ENCODE measurements at regions not wholly inside any gene's neighbourhood (a gene's known extent, or its start where the extent isn't known, plus 50 kb on each side); places are given as distances from the start of the nearest gene placed in this dataset.
"Not testable (repeated sequence)": the region's sequence is repeated elsewhere in the genome, so short reads cannot be mapped to it uniquely, and the experiment has no call there.

DNA sequence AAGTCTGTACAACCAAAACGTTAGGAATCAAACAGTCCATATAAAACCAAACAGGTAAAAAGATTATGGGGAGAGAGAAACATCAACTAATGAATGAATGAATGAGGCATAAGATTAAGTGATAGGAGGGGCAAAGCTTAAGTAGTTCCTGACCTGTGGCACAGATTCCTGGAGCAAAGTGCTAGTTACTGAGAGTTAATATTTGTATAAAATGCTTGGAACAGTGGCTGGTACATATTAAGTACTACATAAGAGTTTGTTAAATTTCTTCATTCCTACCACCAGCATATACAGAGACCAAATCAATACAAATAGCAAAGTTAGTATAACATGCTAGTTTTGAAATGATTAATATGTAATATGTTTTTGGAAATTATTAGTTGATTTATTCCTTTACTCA, 363.7 kb downstream of the ADAM29 start:
- DNase-seq (ENCODE audit: low read depth): no peak

DNA sequence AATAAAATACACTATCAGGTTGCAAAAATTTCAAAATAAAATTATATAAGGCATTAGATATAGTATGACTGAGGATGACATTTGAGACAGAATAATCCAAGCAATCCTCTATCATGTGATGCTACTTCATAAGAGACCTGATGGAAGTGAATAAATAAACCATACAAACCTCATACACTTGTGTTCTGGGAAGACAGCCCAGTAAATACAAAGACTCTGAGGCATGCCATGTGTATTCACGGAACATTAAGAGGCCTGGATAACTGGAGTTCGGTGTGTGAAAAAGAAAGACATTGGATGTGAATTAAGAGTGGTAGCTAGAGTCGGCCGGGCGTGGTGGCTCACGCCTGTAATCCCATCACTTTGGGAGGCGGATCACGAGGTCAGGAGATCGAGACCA, 364.2 kb downstream of the ADAM29 start:
- no peak for DNase-seq (ENCODE audit: low read depth)

DNA sequence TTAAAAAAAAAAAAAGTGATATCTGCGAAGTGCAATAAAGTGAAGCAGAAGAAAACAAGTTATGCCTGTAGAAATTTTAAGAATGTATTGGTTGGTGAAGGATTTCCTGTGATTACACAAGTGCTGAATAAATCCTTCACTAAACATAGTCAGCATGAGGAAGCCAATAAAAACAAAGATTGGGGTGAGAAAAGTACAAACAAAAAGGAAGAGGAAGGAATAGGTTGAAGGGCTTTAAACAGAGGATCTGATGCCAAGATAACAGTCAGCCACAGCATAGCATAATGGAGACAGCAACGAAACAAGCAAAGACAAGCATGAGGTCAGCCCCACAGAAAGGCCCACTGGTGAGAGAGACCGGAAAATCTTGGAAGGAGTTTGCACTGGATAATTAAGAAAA, 372.2 kb downstream of the ADAM29 start:
- peak; percentile 8 for DNase-seq (ENCODE audit: low read depth)

DNA sequence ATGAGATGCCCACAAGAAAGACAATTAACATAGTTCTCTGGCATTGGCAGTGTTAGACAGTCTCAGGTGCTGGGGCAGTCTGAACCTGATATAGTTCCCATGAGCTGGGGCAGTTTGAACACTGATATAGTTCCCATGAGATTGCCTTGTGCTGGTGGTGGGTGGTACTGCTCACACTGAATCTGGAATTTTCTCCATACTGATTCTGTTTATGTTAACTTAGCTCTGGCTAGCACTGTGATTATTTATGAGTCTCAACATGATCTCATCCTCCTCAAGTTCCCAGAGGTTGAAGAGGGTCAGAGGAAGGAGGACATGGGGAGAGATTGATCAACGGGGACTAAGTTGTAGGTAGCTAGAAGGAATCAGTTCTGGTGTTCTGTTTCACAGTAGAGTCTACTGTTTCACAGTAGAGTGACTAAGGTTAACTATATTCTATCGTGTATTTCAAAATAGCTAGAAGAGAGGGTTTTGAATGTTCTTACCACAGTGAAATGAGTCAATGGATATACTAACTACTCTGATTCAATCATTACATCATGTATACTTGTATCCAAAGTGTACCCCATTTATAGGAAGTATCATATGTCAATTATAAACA, 379.9 kb downstream of the ADAM29 start:
- no peak for DNase-seq (ENCODE audit: low read depth)

DNA sequence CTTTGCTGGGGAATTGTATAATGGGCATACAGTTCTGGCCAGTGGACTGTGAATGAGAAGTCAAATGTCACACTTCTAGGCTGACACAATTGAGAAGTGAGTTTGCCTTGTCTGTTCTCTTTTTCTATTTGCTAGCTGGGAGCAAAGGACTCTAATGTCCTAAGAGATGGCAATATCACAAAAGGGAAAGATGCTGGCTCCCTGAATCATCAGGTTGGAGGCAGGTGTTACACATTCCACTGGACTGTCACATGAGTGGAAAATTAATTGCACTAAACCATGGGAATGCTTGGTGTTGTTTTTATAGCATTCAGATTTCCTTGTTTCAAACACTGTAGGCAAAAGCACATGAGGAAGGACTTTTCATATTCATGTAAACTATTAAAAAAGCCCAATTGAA, 388.3 kb downstream of the ADAM29 start:
- DNase-seq (ENCODE audit: low read depth): no peak

DNA sequence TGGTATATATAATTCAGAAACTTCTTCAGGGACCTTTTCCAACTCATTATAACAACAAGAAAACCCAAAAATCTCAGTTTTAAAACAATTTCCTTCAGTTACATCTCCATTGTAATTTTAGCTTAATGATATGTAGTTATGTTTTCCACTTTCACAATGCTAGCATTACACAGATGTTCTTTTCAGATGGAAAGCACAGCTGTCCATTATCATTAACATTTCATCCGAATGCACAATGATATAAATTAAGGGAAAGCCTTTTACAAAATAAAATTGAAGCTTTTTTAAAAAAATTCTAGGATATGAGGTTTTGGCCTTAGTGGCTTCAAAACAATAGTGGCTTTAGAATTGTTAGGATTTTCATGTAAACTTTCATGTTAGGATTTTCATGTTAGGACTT, 389.2 kb downstream of the ADAM29 start:
- no peak for DNase-seq (ENCODE audit: low read depth)

DNA sequence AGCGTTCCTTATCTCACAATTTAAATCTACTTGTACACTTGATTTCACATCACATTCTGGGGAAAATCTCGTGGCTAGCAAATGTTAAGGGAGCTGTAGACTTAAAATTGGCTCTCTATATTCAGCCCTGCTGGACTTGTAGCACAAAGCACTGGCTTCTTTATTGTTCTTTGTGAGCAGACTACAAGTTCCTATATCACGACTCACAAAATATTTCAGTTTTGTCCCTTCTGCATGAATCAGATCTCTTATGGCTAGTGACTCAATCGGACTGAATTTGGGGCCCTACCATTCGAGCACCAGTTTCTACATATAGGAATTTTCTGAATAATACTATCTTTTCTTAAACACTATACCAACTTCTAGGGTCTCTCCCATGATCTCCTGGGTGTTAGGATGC, 390.1 kb downstream of the ADAM29 start:
- no peak for DNase-seq (ENCODE audit: low read depth)

DNA sequence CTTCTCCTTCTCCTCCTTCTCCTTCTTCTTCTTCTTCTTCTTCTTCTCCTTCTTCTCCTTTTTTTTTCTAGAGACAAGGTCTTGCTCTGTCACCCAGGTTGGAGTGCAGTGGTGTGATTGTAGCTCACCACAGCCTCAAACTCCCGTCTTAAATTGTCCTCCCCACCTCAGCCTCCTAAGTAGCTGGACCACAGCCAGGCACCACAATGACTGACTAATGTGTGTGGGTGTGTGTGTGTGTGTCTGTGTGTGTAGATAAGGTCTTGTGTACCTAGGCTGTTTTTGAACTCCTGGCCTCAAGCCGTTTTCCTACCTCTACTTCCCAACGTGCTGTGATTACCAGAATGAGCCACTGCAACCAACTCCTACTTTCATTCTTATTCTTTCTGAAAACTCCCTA, 390.9 kb downstream of the ADAM29 start:
- DNase-seq (ENCODE audit: low read depth): no peak

DNA sequence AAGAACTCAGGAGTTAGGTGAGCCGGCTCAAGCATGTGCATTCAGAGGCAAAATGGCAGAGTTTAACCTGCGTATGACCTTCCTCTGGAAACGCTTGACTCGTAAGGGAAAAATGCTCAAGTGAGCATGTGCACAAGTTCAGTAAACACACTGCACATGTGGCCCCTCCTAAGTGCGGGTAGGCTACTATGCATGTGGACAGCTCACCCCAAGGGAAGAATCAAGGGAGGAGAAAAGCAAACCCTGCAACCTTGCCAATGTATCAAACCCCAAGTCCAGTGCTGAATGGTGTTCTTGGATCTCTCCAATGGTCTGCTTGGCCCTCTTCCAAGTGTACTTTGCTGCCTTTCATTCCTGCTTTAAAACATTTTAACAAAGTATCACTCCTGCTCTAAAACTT, 407.1 kb downstream of the ADAM29 start:
- no peak for DNase-seq (ENCODE audit: low read depth)

DNA sequence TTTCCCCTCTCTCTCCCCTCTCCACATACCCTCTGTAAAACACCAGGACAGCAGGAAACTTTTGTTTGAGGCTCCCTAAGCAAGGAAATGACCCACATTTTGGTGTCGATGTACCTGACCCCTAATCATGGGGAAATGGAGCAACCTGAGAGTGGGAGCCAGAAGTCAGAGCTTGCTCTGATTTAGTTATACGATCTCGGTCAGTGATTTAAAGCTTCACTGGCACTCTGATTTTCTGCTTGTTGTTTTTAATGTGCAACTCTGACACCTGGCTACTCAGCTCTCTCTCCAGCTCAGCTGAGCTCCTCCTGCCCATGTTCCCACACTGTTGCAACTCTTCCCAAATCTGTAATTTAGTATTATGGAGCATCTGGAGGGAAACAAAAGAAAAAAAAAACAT, 408.6 kb downstream of the ADAM29 start:
- DNase-seq (ENCODE audit: low read depth): no peak

DNA sequence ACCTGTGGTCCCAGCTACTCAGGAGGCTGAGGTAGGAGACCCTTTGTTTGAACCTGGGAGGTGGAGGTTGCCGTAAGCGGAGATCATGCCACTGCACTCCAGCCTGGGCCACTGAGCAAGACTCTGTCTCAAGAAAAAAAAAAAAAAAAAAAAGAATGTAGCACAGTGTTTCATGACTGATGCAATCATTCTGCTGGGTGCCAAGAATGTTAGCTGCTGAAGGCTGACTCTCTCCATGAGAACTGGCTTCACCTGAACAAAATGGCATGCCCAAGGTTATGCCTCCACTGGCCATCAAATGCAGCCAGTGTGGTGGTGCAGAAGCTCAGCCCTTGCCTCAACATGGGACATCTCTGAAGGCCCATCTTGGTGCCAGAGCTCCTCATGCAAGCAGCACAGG, 412.1 kb downstream of the ADAM29 start:
- DNase-seq (ENCODE audit: low read depth): peak; percentile 10

DNA sequence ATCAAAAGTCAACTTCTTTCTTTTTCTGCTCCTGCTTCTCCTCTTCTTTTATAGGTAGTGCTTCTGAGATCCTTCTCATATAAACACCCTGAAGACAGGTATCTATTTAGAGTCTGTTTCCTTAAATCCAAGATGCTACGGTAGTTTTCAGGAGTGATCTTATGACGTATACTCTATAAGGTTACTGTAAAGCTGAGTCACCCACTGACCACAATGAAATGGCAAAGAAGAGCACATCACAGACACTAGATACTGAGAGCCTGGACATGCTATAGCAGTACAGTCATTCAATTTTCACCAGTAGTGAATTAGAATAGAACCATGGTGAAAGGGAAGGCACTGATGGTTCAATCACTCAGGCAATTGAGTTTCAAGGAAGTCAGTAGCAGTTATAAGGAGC, 412.5 kb downstream of the ADAM29 start:
- DNase-seq (ENCODE audit: low read depth): no peak

DNA sequence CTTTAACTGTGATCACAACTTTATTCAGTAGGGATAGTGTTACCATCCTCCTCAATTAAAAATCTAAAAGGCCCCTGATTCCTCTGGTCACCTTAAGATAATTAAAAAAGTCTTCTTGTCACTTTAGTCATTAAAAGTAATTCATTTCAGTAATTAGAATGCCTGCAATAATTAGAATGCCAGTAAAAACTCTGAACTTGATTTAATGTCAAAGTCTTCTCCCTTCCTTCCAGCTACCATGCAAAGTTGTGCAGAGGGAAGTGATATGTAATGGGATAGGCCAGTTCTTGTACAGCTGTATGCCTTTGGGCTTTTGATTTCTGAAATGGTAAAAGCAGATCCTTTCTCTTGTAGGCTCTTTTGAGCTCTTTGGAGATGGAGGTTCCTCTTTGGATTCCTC, 417.2 kb downstream of the ADAM29 start:
- no peak for DNase-seq (ENCODE audit: low read depth)

DNA sequence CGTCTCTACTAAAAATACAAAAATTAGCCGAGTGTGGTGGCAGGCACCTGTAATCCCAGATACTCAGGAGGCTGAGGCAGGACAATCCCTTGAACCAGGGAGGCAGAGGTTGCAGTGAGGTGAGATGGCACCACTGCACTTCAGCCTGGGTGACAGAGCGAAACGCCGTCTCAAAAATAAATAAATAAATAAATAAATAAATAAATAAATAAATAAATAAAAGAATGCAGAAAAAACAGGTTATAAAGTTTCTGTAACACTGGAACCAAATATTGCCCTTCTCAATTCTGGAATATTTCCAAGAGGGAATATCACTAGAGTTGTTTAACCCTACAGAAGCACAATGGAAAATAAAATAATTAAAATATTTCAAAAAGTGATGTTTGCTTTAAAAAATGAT, 418.4 kb downstream of the ADAM29 start:
- DNase-seq (ENCODE audit: low read depth): not testable (repeated sequence)

DNA sequence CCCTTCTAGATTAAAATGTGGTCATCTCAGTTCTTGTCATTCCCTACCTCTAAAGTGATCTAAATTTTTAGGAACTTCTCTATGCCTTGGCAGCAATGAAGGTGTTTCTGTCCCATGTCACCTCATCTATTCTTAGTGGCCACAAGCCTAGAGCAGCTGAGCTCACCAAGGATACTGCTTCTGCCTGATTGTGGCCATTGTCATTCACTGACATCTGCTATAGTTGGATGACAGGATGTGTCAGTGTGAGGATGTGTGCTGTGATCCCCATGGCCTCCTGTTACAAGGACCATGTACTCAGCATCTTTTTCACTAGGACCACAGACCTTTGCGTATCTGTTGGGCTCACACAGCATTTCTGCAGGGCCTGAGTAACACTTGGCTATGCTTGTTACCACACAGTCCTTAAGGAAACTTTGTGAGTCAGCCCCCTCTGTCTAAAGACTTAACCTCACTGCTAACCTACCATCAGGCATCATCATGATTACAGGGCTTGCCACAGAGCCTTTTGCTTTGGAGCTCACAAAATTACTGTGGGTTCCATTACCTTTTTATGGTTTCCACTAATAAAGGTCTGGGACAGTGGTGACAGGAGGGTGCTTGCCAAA, 421.0 kb downstream of the ADAM29 start:
- peak; percentile 13 for DNase-seq (ENCODE audit: low read depth)

DNA sequence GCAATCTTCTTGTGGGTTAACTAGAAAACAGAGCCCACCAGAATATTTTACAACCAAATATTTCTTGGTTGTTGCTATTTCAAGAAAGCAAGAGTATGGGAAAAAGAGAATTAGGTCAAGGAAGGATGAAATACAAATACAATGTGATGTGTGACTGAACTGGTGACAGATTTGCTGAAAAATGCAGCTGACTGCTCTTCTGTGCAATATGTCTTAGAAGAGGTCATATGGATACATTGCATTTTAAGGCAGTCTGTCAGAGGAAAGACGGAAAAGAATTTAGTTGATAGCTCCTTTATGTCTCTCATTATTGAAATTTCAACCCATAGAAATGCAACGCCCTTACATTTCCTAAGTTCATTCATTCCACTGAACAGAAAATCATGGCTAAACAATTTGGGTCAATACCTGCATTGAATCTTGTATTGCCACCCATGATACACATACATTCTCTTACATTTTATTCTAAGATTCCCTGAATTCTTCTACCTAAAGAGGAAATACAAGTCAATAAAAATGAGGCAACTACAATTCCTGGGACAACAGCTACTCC, 423.1 kb downstream of the ADAM29 start:
- DNase-seq (ENCODE audit: low read depth): no peak

DNA sequence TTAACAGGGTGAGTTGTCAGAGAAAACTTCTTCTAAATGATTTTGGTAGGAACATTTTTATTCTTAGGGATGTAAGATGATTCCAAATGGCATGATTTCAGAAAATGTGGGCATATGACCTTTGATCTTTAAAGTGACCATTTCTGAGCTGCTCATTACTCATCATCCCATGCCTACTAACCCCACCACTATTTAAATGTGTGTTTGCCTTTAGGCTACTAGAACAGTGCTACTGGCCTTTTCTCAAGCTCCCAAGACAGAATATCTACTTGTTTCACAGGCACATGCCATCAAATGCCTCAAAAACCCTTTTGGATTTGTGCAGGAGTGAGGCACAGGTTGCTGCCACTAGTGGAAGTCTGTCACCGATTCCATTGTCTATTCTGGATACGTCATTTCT, 428.2 kb downstream of the ADAM29 start:
- DNase-seq (ENCODE audit: low read depth): no peak

DNA sequence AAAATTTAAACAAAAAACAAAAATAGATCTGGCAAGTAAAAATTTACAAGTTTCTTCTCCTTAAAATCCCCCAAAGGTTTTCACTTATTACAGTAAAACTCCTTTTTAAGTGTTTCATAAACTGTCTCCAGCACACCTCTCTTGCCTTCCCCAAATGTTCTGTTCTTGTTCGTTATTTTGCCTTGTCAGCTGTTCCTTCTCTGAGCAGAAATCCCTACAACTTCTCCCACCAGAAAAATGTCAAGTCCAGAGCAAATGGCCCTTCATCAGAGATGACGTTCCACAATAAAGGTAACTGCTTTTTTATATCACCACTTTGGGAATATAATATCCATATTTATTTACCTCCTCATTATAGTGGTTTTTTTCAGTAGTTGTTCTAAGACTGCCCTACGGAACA, 432.1 kb downstream of the ADAM29 start:
- DNase-seq (ENCODE audit: low read depth): no peak

DNA sequence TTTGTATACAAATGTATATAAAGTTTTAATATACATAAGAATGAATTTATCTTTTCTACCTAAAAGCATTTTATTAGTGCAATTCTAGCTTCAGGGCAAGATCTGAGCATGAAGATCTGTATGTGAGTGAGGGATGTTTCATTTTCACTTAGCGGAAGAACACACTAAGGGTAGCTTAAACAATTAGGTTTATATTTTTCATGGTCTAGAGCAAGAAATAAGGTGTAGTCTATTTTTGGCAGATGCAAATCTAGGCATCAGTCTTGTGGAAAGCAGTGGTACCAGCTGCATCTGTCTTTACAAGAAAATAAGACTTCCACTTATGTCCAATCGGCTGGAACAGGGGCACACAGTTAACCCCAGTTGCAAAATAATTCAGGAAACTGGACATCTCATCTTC, 433.3 kb downstream of the ADAM29 start:
- DNase-seq (ENCODE audit: low read depth): no peak

DNA sequence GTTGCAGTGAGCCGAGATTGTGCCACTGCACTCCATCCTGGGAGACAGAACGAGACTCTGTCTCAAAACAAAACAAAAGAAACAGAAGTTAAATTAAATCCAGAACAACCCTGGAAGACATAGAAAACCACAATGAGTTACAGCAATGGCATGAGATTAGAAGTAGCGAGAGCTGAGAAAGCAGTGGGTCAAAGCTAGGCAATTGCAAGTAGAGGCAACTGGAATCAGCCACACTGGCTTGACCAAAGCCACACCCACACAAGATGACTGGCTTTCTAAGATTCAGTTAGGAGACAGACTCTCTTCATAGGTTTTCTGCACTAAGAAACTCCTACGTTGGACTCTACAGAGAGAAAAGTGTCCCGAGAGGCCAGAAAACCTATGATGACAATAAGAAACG, 443.0 kb downstream of the GPM6A start:
- DNase-seq (ENCODE audit: low read depth): peak; percentile 29

DNA sequence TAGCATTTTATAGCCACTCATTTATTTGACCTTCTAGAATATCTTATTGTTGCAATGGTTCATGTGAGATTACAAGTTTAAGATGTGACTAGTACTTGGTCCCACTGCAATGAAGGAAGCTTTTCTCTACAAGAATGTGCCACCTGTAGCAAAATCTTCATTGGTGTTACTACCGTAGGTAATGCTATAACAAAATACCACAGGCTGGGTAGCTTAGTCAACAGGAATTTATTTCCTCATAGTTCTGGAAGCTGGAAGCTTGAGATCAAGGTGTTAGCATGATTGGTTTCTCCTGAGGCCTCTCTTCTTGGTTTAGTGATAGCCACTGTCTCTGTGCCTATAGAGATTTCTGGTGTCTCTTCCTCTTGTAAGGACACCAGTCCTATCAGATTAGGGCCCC, 441.0 kb downstream of the GPM6A start:
- no peak for DNase-seq (ENCODE audit: low read depth)

DNA sequence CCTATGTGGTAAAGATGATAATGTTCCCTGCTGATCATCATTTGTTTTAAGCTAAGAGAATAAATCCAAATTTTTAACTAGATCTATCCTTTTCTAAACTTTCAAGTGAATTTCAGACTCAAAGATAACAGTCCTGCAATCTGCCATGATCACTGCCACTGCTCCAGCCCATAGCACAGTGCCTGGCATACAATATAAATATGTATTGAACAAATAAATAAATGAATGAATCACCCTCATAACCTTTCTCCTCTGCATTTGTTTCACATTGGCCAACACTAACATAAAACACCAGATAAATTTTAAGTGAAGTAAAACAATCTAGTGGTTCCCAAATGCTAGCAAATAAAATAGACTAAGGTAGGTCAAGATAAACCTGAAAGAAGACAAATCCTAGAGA, 439.0 kb downstream of the GPM6A start:
- no peak for DNase-seq (ENCODE audit: low read depth)

DNA sequence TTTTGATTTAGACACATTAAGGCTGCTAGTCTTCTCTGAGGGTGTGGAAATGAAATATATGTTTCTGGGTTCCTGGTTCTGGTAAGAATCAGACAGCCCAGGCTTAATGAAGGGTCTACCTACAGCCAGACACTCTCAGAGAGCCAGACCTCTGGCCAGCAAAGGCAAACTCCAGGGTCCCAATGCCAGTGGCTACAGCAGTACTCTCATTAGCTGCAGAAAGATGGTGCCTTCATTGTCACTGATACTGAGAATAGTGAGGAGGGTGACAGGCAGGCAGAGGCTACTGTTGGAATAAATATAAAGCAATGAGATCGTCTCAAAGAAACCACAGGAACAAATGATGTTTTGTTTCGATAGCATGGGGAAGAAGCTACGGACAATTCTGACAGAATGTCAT, 437.6 kb downstream of the GPM6A start:
- no peak for DNase-seq (ENCODE audit: low read depth)

DNA sequence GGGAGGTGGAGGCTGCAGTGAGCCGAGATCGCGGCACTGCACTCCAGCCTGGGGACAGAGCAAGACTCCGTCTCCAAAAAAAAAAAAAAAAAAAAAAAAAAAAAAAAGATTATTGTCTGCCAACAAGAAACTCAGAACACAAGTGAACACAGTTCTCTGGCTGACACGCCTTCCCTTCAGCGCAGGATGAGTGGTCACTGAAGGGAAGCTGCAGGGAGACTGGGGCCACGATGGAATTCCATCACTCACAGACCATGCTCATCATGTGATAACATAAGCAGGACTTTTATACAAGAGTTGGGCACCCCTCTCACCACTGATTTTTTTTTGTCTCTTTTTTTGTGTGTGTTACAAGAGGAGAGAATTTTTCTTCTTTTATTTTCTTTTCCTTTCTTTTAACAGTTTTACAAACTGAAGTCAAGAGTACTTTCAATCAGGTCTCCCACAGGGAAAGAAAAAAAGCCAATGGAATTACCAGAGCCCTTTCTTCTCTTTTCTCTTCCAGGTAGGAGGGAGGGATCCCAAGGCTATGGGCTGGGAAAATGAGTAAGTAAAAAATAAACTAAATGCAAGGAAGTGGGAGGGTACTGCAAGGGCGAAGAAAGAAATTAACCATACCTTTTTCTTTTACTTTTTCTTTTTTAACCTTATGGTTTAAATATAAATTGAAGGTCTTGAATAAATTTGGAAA, 435.6 kb downstream of the GPM6A start:
- no peak for DNase-seq (ENCODE audit: low read depth)
